T-helper 2 cell treated with Interferon-gamma antibody and Interleukin-4, amounts not matched to agents 5 μg/mL and 100 μg/mL, for 36 hours (primary cell): ENCODE measurements at regions not wholly inside any gene's neighbourhood (a gene's known extent, or its start where the extent isn't known, plus 50 kb on each side); places are given as distances from the start of the nearest gene placed in this dataset.
"Not testable (repeated sequence)": the region's sequence is repeated elsewhere in the genome, so short reads cannot be mapped to it uniquely, and the experiment has no call there.

ENCODE experiments used
- DNase-seq: peaks from one replicate; pipeline ENCODE4 v3.0.0; 2021; ENCODE audit warnings: low spot score
- H3K27ac Mint-ChIP-seq: one replicate; pipeline ENCODE4 v1.8.0; 2021; ENCODE audit warnings: mild to moderate bottlenecking, mixed read lengths
- H3K27me3 Mint-ChIP-seq: one replicate; pipeline ENCODE4 v1.8.0; 2021; ENCODE audit warnings: low read depth, mixed read lengths
- H3K36me3 Mint-ChIP-seq: one replicate; pipeline ENCODE4 v1.8.0; 2021; ENCODE audit warnings: low read depth, mixed read lengths
- H3K4me1 Mint-ChIP-seq: one replicate; pipeline ENCODE4 v1.8.0; 2021; ENCODE audit warnings: low read depth, mixed read lengths
- H3K4me3 Mint-ChIP-seq: one replicate; pipeline ENCODE4 v1.8.0; 2022; ENCODE audit warnings: mild to moderate bottlenecking, moderate library complexity, mixed read lengths
- H3K9me3 Mint-ChIP-seq: one replicate; pipeline ENCODE4 v1.8.0; 2021; ENCODE audit warnings: mixed read lengths

- H3K36me3 Mint-ChIP-seq, result no peaks in the 10 kb centered on the region
- no peaks in the 10 kb centered on the region for H3K4me1 Mint-ChIP-seq
- no peak overlapping the region for H3K27ac Mint-ChIP-seq
- no peaks in the 10 kb centered on the region for H3K27me3 Mint-ChIP-seq
- DNase-seq, result no peak
- peaks cover 12% of the 10 kb centered on the region for H3K9me3 Mint-ChIP-seq
- H3K4me3 Mint-ChIP-seq, result no peak overlapping the region
Measured at GRCh38 chr12:128009108-128009507, 257.9 kb upstream of the TMEM132C start.

- no peaks in the 10 kb centered on the region for H3K4me1 Mint-ChIP-seq
- H3K9me3 Mint-ChIP-seq, result peaks cover 5% of the 10 kb centered on the region
- H3K27ac Mint-ChIP-seq, result no peak overlapping the region
- no peak for DNase-seq
- no peaks in the 10 kb centered on the region for H3K27me3 Mint-ChIP-seq
- no peaks in the 10 kb centered on the region for H3K36me3 Mint-ChIP-seq
- H3K4me3 Mint-ChIP-seq, result no peak overlapping the region
Measured at GRCh38 chr12:128012110-128012509, 254.9 kb upstream of the TMEM132C start.

- no peaks in the 10 kb centered on the region for H3K36me3 Mint-ChIP-seq
- H3K4me3 Mint-ChIP-seq, result no peak overlapping the region
- H3K4me1 Mint-ChIP-seq, result no peaks in the 10 kb centered on the region
- DNase-seq, result no peak
- H3K27ac Mint-ChIP-seq, result no peak overlapping the region
- H3K27me3 Mint-ChIP-seq, result no peaks in the 10 kb centered on the region
- H3K9me3 Mint-ChIP-seq, result peaks cover 17% of the 10 kb centered on the region
Measured at GRCh38 chr12:128015276-128015675, 251.7 kb upstream of the TMEM132C start.

- Mint-ChIP-seq H3K4me3 (no peak overlapping the region), H3K9me3 (peaks cover 27% of the 10 kb centered on the region), H3K36me3 (no peaks in the 10 kb centered on the region), H3K4me1 (no peaks in the 10 kb centered on the region), H3K27me3 (no peaks in the 10 kb centered on the region), H3K27ac (no peak overlapping the region)
- DNase-seq, result no peak
Measured at GRCh38 chr12:128018067-128018466, 248.9 kb upstream of the TMEM132C start.

- H3K36me3 Mint-ChIP-seq, result no peaks in the 10 kb centered on the region
- H3K9me3 Mint-ChIP-seq, result peaks cover 45% of the 10 kb centered on the region
- H3K4me1 Mint-ChIP-seq, result no peaks in the 10 kb centered on the region
Measured at GRCh38 chr12:128019996-128020544, 246.9 kb upstream of the TMEM132C start.

GRCh38 chr12:128021561-128021960 is 245.4 kb upstream of the TMEM132C start:
- H3K4me1 Mint-ChIP-seq, result no peaks in the 10 kb centered on the region
- DNase-seq, result no peak
- H3K9me3 Mint-ChIP-seq, result peaks cover 55% of the 10 kb centered on the region
- no peak overlapping the region for H3K4me3 Mint-ChIP-seq
- no peak overlapping the region for H3K27ac Mint-ChIP-seq
- no peaks in the 10 kb centered on the region for H3K27me3 Mint-ChIP-seq
- H3K36me3 Mint-ChIP-seq, result no peaks in the 10 kb centered on the region

More at GRCh38 chr12:128019996-128020544, 246.9 kb upstream of the TMEM132C start:
- DNase-seq, result no peak
- no peaks in the 10 kb centered on the region for H3K27me3 Mint-ChIP-seq
- H3K27ac Mint-ChIP-seq, result no peak overlapping the region
- no peak overlapping the region for H3K4me3 Mint-ChIP-seq

GRCh38 chr12:128025589-128026245 is 241.3 kb upstream of the TMEM132C start:
- H3K9me3 Mint-ChIP-seq, result peaks cover 45% of the 10 kb centered on the region
- H3K27me3 Mint-ChIP-seq, result no peaks in the 10 kb centered on the region
- DNase-seq, result no peak
- H3K27ac Mint-ChIP-seq, result no peak overlapping the region
- H3K4me3 Mint-ChIP-seq, result no peak overlapping the region
- no peaks in the 10 kb centered on the region for H3K4me1 Mint-ChIP-seq
- no peaks in the 10 kb centered on the region for H3K36me3 Mint-ChIP-seq

- H3K4me3 Mint-ChIP-seq, result no peak overlapping the region
- no peak overlapping the region for H3K27ac Mint-ChIP-seq
- peaks cover 45% of the 10 kb centered on the region for H3K9me3 Mint-ChIP-seq
- H3K36me3 Mint-ChIP-seq, result no peaks in the 10 kb centered on the region
- H3K4me1 Mint-ChIP-seq, result no peaks in the 10 kb centered on the region
- H3K27me3 Mint-ChIP-seq, result no peaks in the 10 kb centered on the region
- no peak for DNase-seq
Measured at GRCh38 chr12:128026696-128027574, 240.0 kb upstream of the TMEM132C start.

- no peaks in the 10 kb centered on the region for H3K36me3 Mint-ChIP-seq
- no peak overlapping the region for H3K4me3 Mint-ChIP-seq
- no peak for DNase-seq
- H3K9me3 Mint-ChIP-seq, result peaks cover 33% of the 10 kb centered on the region
- no peaks in the 10 kb centered on the region for H3K27me3 Mint-ChIP-seq
- H3K27ac Mint-ChIP-seq, result no peak overlapping the region
- H3K4me1 Mint-ChIP-seq, result no peaks in the 10 kb centered on the region
Measured at GRCh38 chr12:128033473-128033872, 233.5 kb upstream of the TMEM132C start.

GRCh38 chr12:128040971-128041370 is 226.0 kb upstream of the TMEM132C start:
- Mint-ChIP-seq H3K9me3 (peaks cover 42% of the 10 kb centered on the region), H3K4me3 (no peak overlapping the region), H3K36me3 (no peaks in the 10 kb centered on the region), H3K27ac (no peak overlapping the region), H3K4me1 (no peaks in the 10 kb centered on the region), H3K27me3 (no peaks in the 10 kb centered on the region)
- no peak for DNase-seq

- not testable (repeated sequence) for DNase-seq, H3K4me1 Mint-ChIP-seq, H3K27me3 Mint-ChIP-seq, H3K4me3 Mint-ChIP-seq, H3K36me3 Mint-ChIP-seq, H3K27ac Mint-ChIP-seq
- peaks cover 36% of the 10 kb centered on the region for H3K9me3 Mint-ChIP-seq
Measured at GRCh38 chr12:128042283-128042682, 224.7 kb upstream of the TMEM132C start.

- no peaks in the 10 kb centered on the region for H3K27me3 Mint-ChIP-seq
- no peak overlapping the region for H3K27ac Mint-ChIP-seq
- no peak for DNase-seq
Measured at GRCh38 chr12:128042825-128043224, 224.1 kb upstream of the TMEM132C start.

GRCh38 chr12:128043317-128043716 is 223.7 kb upstream of the TMEM132C start:
- Mint-ChIP-seq H3K9me3 (peaks cover 38% of the 10 kb centered on the region), H3K4me1 (no peaks in the 10 kb centered on the region), H3K4me3 (no peak overlapping the region), H3K36me3 (no peaks in the 10 kb centered on the region), H3K27ac (no peak overlapping the region), H3K27me3 (no peaks in the 10 kb centered on the region)
- no peak for DNase-seq

More at GRCh38 chr12:128042825-128043224, 224.1 kb upstream of the TMEM132C start:
- Mint-ChIP-seq H3K9me3 (peaks cover 36% of the 10 kb centered on the region), H3K4me1 (no peaks in the 10 kb centered on the region), H3K4me3 (no peak overlapping the region), H3K36me3 (no peaks in the 10 kb centered on the region)
